Transverse colon (tissue), 4 donors: ENCODE measurements at regions not wholly inside any gene's neighbourhood (a gene's known extent, or its start where the extent isn't known, plus 50 kb on each side); places are given as distances from the start of the nearest gene placed in this dataset.

Source experiments
- CTCF ChIP-seq, 5 experiments: fragments of 200-600 bp in 3 of 5; fragments of 450-650 bp in 2 of 5; sonication (generic) in 3 of 5; IDR thresholded peaks; 1 replicate in 2 of 5; 2 replicates in 3 of 5; pipeline ENCODE4 v1.5.1; 2016 to 2017; ENCODE audit warnings: antibody characterized with exemption in 5 of 5, inconsistent platforms in 3 of 5, mild to moderate bottlenecking in 2 of 5, moderate library complexity in 1 of 5
- EP300 ChIP-seq: sonication (generic); formaldehyde crosslinking; IDR thresholded peaks from one replicate; pipeline ENCODE4 v1.6.1; 2017; ENCODE audit warnings: antibody characterized with exemption, low read depth
- POLR2A ChIP-seq: fragments of 450-650 bp; IDR thresholded peaks from one replicate; pipeline ENCODE4 v1.6.1; 2016; ENCODE audit warnings: antibody characterized with exemption, mild to moderate bottlenecking, moderate library complexity
- POLR2AphosphoS5 ChIP-seq, 3 donors: sonication (generic); formaldehyde crosslinking; IDR thresholded peaks; one replicate each; pipeline ENCODE4 v1.6.1; 2016; ENCODE audit warnings: antibody characterized with exemption in 3 of 3

DNA sequence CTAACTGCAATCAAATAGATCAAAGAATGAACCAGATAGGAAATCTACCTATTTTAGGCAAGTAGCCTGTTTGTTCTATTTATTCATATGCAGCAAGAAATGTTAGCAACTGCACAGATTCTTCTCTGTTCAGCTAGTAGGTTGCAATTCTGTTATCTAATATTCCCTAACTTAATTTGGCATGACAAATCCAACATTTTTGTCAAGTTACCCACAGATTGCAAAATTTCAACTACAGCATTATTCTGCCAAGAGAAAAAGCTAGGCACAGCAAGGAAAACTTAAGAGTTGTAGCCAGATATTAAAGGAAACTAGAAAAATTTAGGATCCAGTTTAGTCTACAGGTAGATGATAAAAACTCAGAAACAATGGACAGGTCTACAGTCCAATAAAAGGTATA lies 104.4 kb upstream of the SYNCRIP start:
- TF ChIP-seq CTCF (IDR thresholded peaks at IDR 0.05) (no peak), POLR2A (no peak), POLR2AphosphoS5 (IDR thresholded peaks at IDR 0.05) (no peak), EP300 (no peak)
